IMR-90 (cell line): ENCODE measurements at regions not wholly inside any gene's neighbourhood (a gene's known extent, or its start where the extent isn't known, plus 50 kb on each side); places are given as distances from the start of the nearest gene placed in this dataset.

Source experiments
- ATAC-seq: fragments of 200-7000 bp; cut with Tn5 transposase; 2 replicates; pipeline ENCODE4 v1.9.1; 2020; ENCODE audit warnings: low read depth, mild to moderate bottlenecking, moderate library complexity
- BruUV-seq: library from RNA; stranded (reverse); fragments of 400-500 nt; replicated peaks from 2 replicates; lab custom pipeline; 2021; lab: Mats Ljungman, UMichigan
- CTCF ChIA-PET: fragments of 300-600 bp; formaldehyde crosslinking; extraction: SDS; loops from one replicate; lab custom pipeline; 2021; ENCODE audit warnings: antibody characterized with exemption; lab: Yijun Ruan, JAX
- POLR2A ChIA-PET: fragments of 300-600 bp; sonication (Branson Sonifier 250); formaldehyde crosslinking; loops from one replicate; lab custom pipeline; 2022; ENCODE audit warnings: antibody characterized with exemption; ENCODE audit not compliant: unreplicated experiment; lab: Charles Lee
- DNase-seq: peaks from one replicate; pipeline ENCODE4 v3.0.0; 2013
- H2AFZ ChIP-seq: replicated peaks from 2 replicates; pipeline ENCODE3; 2013; ENCODE audit warnings: low read length, mild to moderate bottlenecking; ENCODE audit not compliant: poor library complexity
- H2AK5ac ChIP-seq: 2 replicates; pipeline ENCODE4 v1.6.1; 2013; ENCODE audit warnings: low read depth, low read length, inconsistent platforms
- H2AK9ac ChIP-seq: replicated peaks from 2 replicates; pipeline ENCODE3; 2013; ENCODE audit warnings: mild to moderate bottlenecking, low read depth, low read length, moderate library complexity; ENCODE audit not compliant: poor library complexity
- H2BK120ac ChIP-seq: 2 replicates; pipeline ENCODE4 v1.6.1; 2013; ENCODE audit warnings: low read depth, low read length, inconsistent platforms
- H2BK15ac ChIP-seq: 3 replicates; pipeline ENCODE4 v1.6.1; 2013; ENCODE audit warnings: low read depth, low read length, inconsistent platforms
- H2BK20ac ChIP-seq: 2 replicates; pipeline ENCODE4 v1.6.1; 2013; ENCODE audit warnings: low read depth, mild to moderate bottlenecking, inconsistent platforms, low read length, moderate library complexity
- H2BK5ac ChIP-seq: 2 replicates; pipeline ENCODE4 v1.6.1; 2013; ENCODE audit warnings: mild to moderate bottlenecking, low read depth, low read length, inconsistent platforms; ENCODE audit not compliant: poor library complexity, severe bottlenecking
- H3K14ac ChIP-seq: replicated peaks from 2 replicates; pipeline ENCODE4 v1.6.1; 2013; ENCODE audit warnings: low read depth, low read length, inconsistent platforms
- H3K18ac ChIP-seq: 2 replicates; pipeline ENCODE4 v1.6.1; 2013; ENCODE audit warnings: low read depth, low read length, control low read depth
- H3K23ac ChIP-seq: 2 replicates; pipeline ENCODE4 v1.6.1; 2013; ENCODE audit warnings: low read depth, low read length, inconsistent platforms
- H3K27ac ChIP-seq: 2 replicates; pipeline ENCODE4 v1.5.1; 2013; ENCODE audit warnings: mild to moderate bottlenecking, control low read depth, low read length; ENCODE audit not compliant: insufficient read depth
- H3K27me3 ChIP-seq: 2 replicates; pipeline ENCODE4 v1.6.1; 2013; ENCODE audit warnings: low read length; ENCODE audit not compliant: control insufficient read depth, insufficient read depth
- H3K36me3 ChIP-seq: 2 replicates; pipeline ENCODE4 v1.6.1; 2013; ENCODE audit warnings: low read length, mixed read lengths; ENCODE audit not compliant: control insufficient read depth, insufficient read depth
- H3K4ac ChIP-seq: 2 replicates; pipeline ENCODE4 v1.6.1; 2013; ENCODE audit warnings: low read depth, low read length, inconsistent platforms
- H3K4me1 ChIP-seq: 2 replicates; pipeline ENCODE4 v1.6.1; 2013; ENCODE audit warnings: low read length, mixed read lengths; ENCODE audit not compliant: control insufficient read depth, insufficient read depth
- H3K4me2 ChIP-seq: 2 replicates; pipeline ENCODE4 v1.6.1; 2013; ENCODE audit warnings: low read depth, mild to moderate bottlenecking, control low read depth, low read length, moderate library complexity
- H3K4me3 ChIP-seq: 2 replicates; pipeline ENCODE4 v1.5.1; 2013; ENCODE audit warnings: low read depth, mild to moderate bottlenecking, control low read depth, low read length, moderate library complexity; ENCODE audit not compliant: insufficient read depth
- H3K56ac ChIP-seq: 2 replicates; pipeline ENCODE4 v1.6.1; 2013; ENCODE audit warnings: low read length, inconsistent platforms; ENCODE audit not compliant: insufficient read depth; ENCODE audit errors: extremely low read depth
- H3K79me1 ChIP-seq, 2 experiments: 2 replicates each; pipeline ENCODE4 v1.6.1; 2013; ENCODE audit warnings: low read length in 2 of 2, inconsistent platforms in 1 of 2, low read depth in 1 of 2
- H3K9ac ChIP-seq: 2 replicates; pipeline ENCODE4 v1.6.1; 2013; ENCODE audit warnings: low read depth, low read length, control low read depth
- H3K9me1 ChIP-seq: 2 replicates; pipeline ENCODE4 v1.6.1; 2013; ENCODE audit warnings: low read length, inconsistent platforms; ENCODE audit not compliant: insufficient read depth
- H3K9me3 ChIP-seq: 2 replicates; pipeline ENCODE4 v1.6.1; 2013; ENCODE audit warnings: low read length; ENCODE audit not compliant: control insufficient read depth, insufficient read depth
- H4K20me1 ChIP-seq: 2 replicates; pipeline ENCODE4 v1.6.1; 2013; ENCODE audit warnings: low read length, inconsistent platforms; ENCODE audit not compliant: insufficient read depth
- H4K5ac ChIP-seq: 2 replicates; pipeline ENCODE4 v1.6.1; 2013; ENCODE audit warnings: mild to moderate bottlenecking, low read depth, low read length, control low read depth
- H4K8ac ChIP-seq, 2 experiments: 2 replicates each; pipeline ENCODE4 v1.6.1; 2013; ENCODE audit warnings: low read depth in 2 of 2, low read length in 2 of 2, control low read depth in 1 of 2, inconsistent platforms in 1 of 2
- H4K91ac ChIP-seq: 2 replicates; pipeline ENCODE4 v1.6.1; 2013; ENCODE audit warnings: low read depth, low read length, inconsistent platforms; ENCODE audit not compliant: insufficient read depth
- BHLHE40 ChIP-seq: fragments of 150-350 bp; IDR thresholded peaks from 2 replicates; pipeline ENCODE4 v1.6.1; 2016; ENCODE audit warnings: mild to moderate bottlenecking, low read depth, low read length
- CEBPB ChIP-seq: IDR thresholded peaks from 2 replicates; pipeline ENCODE4 v1.6.1; 2012; ENCODE audit warnings: low read depth, low read length, improper control_type of control experiment
- CHD1 ChIP-seq: IDR thresholded peaks from 2 replicates; pipeline ENCODE4 v1.6.1; 2012; ENCODE audit warnings: low read depth, low read length, improper control_type of control experiment
- FOS ChIP-seq: fragments of 150-350 bp; IDR thresholded peaks from 2 replicates; pipeline ENCODE4 v1.6.1; 2016; ENCODE audit warnings: low read depth, low read length
- MAFK ChIP-seq: IDR thresholded peaks from 2 replicates; pipeline ENCODE4 v1.6.1; 2012; ENCODE audit warnings: low read depth, low read length, improper control_type of control experiment
- MAZ ChIP-seq: IDR thresholded peaks from 2 replicates; pipeline ENCODE4 v1.6.1; 2012; ENCODE audit warnings: low read depth, mild to moderate bottlenecking, low read length, improper control_type of control experiment, moderate library complexity, borderline replicate concordance
- MXI1 ChIP-seq: IDR thresholded peaks from 2 replicates; pipeline ENCODE4 v1.6.1; 2012; ENCODE audit warnings: low read depth, mild to moderate bottlenecking, low read length, moderate library complexity, borderline replicate concordance
- NFE2L2 ChIP-seq: fragments of 150-350 bp; IDR thresholded peaks from 2 replicates; pipeline ENCODE4 v1.6.1; 2016; ENCODE audit warnings: low read depth, mild to moderate bottlenecking, low read length
- POLR2A ChIP-seq: IDR thresholded peaks from 2 replicates; pipeline ENCODE4 v1.6.1; 2012; ENCODE audit warnings: mild to moderate bottlenecking, low read depth, low read length
- RAD21 ChIP-seq: IDR thresholded peaks from 2 replicates; pipeline ENCODE4 v1.6.1; 2012; ENCODE audit warnings: low read length, improper control_type of control experiment
- RCOR1 ChIP-seq: IDR thresholded peaks from 2 replicates; pipeline ENCODE4 v1.6.1; 2012; ENCODE audit warnings: mild to moderate bottlenecking, low read length, improper control_type of control experiment; ENCODE audit not compliant: insufficient replicate concordance
- RFX5 ChIP-seq: IDR thresholded peaks from 2 replicates; pipeline ENCODE4 v1.8.0; 2012; ENCODE audit warnings: low read depth, mild to moderate bottlenecking, low read length, moderate library complexity
- SMC3 ChIP-seq: fragments of 150-350 bp; IDR thresholded peaks from 2 replicates; pipeline ENCODE4 v1.6.1; 2016; ENCODE audit warnings: low read depth, mild to moderate bottlenecking, antibody characterized with exemption, low read length, moderate library complexity
- WGBS, 2 experiments: methylation state at CpG; one replicate each; pipeline versions ENCODE4 v1.1.5 to v1.1.7; 2013; ENCODE audit warnings: missing lambda C conversion rate in 2 of 2; ENCODE audit not compliant: insufficient read length in 1 of 2; ENCODE audit errors: extremely low coverage in 2 of 2; 5-methylcytosine and 5-hydroxymethylcytosine counted together
- dilution Hi-C: fragments of 300-500 bp; cut with HindIII; formaldehyde crosslinking; loops from one replicate; pipeline ENCODE4 v1.14.3; 2018; ENCODE audit warnings: low sequenced_read_pairs; ENCODE audit not compliant: unreplicated experiment
- in situ Hi-C: fragments of 300-500 bp; cut with MboI; formaldehyde crosslinking; loops from 3 replicates; pipeline ENCODE4 v1.14.3; 2019; ENCODE audit warnings: low sequenced_read_pairs, inconsistent platforms, mixed read lengths
- intact Hi-C: fragments of 100-400 bp; cut with micrococcal nuclease; formaldehyde crosslinking; loops from 2 replicates; pipeline ENCODE4 v1.10.0; 2022
- TF ChIP-seq, protein P1 (sequence below): fragments of 150-350 bp; IDR thresholded peaks from 2 replicates; pipeline ENCODE4 v1.6.1; 2016; ENCODE audit warnings: low read depth, mild to moderate bottlenecking, low read length, moderate library complexity, borderline replicate concordance
- TF ChIP-seq, protein P2 (sequence below): fragments of 150-350 bp; IDR thresholded peaks from 2 replicates; pipeline ENCODE4 v1.6.1; 2017; ENCODE audit warnings: mild to moderate bottlenecking, antibody characterized with exemption, low read length, low read depth
- TF ChIP-seq, protein P3 (sequence below): conservative IDR thresholded peaks from 2 replicates; pipeline ENCODE4 v1.5.1; 2012; ENCODE audit warnings: mild to moderate bottlenecking, low read depth, low read length, improper control_type of control experiment

DNA sequence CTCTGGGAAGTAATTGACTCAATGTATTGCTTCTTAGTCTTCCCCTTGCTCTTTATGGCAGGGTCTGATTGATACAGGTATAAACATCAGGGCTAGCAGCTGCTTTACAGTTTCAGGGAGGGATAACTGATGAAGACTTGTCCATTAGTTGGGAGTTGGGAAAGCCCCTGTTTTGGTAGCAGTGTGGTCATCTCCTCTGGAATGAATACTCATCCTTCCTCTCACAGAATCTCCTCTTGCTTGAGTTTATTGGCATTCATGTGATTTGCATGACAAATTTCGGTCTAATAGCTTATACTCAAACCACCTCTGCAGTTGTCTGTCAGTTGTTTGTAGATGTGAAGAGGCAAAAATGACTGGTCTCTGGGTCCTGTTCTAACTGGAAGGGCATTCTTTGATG, 79.7 kb downstream of the FAT3 start:
- no peak overlapping the region for H2AK5ac ChIP-seq
- DNase-seq (no peak), ATAC-seq (no peak)
- no peak for TF ChIP-seq MXI1
- TF ChIP-seq, protein P1, sequence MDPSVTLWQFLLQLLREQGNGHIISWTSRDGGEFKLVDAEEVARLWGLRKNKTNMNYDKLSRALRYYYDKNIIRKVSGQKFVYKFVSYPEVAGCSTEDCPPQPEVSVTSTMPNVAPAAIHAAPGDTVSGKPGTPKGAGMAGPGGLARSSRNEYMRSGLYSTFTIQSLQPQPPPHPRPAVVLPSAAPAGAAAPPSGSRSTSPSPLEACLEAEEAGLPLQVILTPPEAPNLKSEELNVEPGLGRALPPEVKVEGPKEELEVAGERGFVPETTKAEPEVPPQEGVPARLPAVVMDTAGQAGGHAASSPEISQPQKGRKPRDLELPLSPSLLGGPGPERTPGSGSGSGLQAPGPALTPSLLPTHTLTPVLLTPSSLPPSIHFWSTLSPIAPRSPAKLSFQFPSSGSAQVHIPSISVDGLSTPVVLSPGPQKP: no peak
- TF ChIP-seq RCOR1: no peak
- TF ChIP-seq NFE2L2: no peak
- no peak for TF ChIP-seq FOS
- TF ChIP-seq, protein P2, sequence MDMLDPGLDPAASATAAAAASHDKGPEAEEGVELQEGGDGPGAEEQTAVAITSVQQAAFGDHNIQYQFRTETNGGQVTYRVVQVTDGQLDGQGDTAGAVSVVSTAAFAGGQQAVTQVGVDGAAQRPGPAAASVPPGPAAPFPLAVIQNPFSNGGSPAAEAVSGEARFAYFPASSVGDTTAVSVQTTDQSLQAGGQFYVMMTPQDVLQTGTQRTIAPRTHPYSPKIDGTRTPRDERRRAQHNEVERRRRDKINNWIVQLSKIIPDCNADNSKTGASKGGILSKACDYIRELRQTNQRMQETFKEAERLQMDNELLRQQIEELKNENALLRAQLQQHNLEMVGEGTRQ: no peak
- TF ChIP-seq RFX5: no peak
- TF ChIP-seq RAD21: no peak
- TF ChIP-seq MAFK: no peak
- TF ChIP-seq POLR2A: no peak
- no peak for TF ChIP-seq BHLHE40
- no peak for TF ChIP-seq CEBPB
- TF ChIP-seq MAZ: no peak
- no peak for TF ChIP-seq CHD1
- TF ChIP-seq, protein P3, sequence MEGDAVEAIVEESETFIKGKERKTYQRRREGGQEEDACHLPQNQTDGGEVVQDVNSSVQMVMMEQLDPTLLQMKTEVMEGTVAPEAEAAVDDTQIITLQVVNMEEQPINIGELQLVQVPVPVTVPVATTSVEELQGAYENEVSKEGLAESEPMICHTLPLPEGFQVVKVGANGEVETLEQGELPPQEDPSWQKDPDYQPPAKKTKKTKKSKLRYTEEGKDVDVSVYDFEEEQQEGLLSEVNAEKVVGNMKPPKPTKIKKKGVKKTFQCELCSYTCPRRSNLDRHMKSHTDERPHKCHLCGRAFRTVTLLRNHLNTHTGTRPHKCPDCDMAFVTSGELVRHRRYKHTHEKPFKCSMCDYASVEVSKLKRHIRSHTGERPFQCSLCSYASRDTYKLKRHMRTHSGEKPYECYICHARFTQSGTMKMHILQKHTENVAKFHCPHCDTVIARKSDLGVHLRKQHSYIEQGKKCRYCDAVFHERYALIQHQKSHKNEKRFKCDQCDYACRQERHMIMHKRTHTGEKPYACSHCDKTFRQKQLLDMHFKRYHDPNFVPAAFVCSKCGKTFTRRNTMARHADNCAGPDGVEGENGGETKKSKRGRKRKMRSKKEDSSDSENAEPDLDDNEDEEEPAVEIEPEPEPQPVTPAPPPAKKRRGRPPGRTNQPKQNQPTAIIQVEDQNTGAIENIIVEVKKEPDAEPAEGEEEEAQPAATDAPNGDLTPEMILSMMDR: no peak
- TF ChIP-seq SMC3: no peak
- no peaks in the 10 kb centered on the region for H3K4me1 ChIP-seq
- no peak overlapping the region for H3K14ac ChIP-seq
- H3K9me1 ChIP-seq: no peaks in the 10 kb centered on the region
- H3K27me3 ChIP-seq: no peaks in the 10 kb centered on the region; the same call in 1 of the 2 replicates
- H2BK5ac ChIP-seq: no peak overlapping the region
- no peak overlapping the region for H2AK9ac ChIP-seq
- no peak overlapping the region for H3K56ac ChIP-seq
- no peak overlapping the region for H3K23ac ChIP-seq
- no peak overlapping the region for H2BK20ac ChIP-seq
- no peak overlapping the region for H2AFZ ChIP-seq
- no CpG with 5 or more reads among the region's 1 CpG for WGBS, 2 experiments
- no peak overlapping the region for H3K4me2 ChIP-seq
- no TSS peak for BruUV-seq
- POLR2A ChIA-PET: no interaction called here
- no peak overlapping the region for H2BK15ac ChIP-seq
- intact Hi-C loops: no loop called here
- no peaks in the 10 kb centered on the region for H3K36me3 ChIP-seq
- no peak overlapping the region for H2BK120ac ChIP-seq
- no peaks in the 10 kb centered on the region for H3K9me3 ChIP-seq
- in situ Hi-C loops: no loop called here
- H3K9ac ChIP-seq: no peak overlapping the region
- no peaks in the 10 kb centered on the region for H4K20me1 ChIP-seq
- no peak overlapping the region for H3K18ac ChIP-seq
- dilution Hi-C loops: no loop called here
- CTCF ChIA-PET: no interaction called here
- no peak overlapping the region for H3K4ac ChIP-seq
- H3K79me1 ChIP-seq: no peaks in the 10 kb centered on the region
- H4K5ac ChIP-seq: no peak overlapping the region
- no peak overlapping the region for H3K27ac ChIP-seq
- no peak overlapping the region for H4K91ac ChIP-seq
- H3K4me3 ChIP-seq: no peak overlapping the region
- H4K8ac ChIP-seq: no peak overlapping the region
